ENCODE measurements at regions not wholly inside any gene's neighbourhood (a gene's known extent, or its start where the extent isn't known, plus 50 kb on each side); places are given as distances from the start of the nearest gene placed in this dataset.

- TF ChIP-seq RFX5 (IDR thresholded peaks at IDR 0.05; ENCODE audit: borderline replicate concordance, low read depth, low read length) (no peak), KDM1A (IDR thresholded peaks at IDR 0.05; ENCODE audit: borderline replicate concordance, low read length) (no peak), EZH2 (IDR thresholded peaks at IDR 0.05; ENCODE audit: low read depth, low read length, severe bottlenecking) (no peak), CHD2 (IDR thresholded peaks at IDR 0.05; ENCODE audit: low read length) (no peak)
These were observed 227.8 kb downstream of the NSG2 start for GRCh38 chr5:174273325-174273724.
